ENCODE measurements at regions not wholly inside any gene's neighbourhood (a gene's known extent, or its start where the extent isn't known, plus 50 kb on each side); places are given as distances from the start of the nearest gene placed in this dataset.

DNA sequence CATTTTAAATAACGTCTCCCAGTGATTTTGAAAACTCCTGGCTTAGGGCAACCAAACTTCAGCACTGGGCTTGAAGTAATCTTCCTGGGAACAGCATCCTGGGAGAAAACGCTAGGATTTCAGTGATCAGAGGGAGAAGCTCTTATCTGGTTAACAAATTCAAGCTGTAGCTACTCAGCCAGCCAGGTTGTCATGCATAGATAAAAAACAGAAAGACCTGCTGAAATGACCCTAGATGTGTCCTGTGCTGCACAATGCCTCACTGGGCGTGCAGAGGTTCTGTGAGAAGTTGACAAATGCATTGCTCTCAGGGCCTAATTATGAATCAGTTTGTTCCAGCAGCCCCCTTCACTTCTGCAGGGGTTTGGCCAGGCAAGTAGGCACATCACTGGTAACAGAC is 68.9 kb upstream of the CHCHD3 start:
- TF ChIP-seq, protein P1, sequence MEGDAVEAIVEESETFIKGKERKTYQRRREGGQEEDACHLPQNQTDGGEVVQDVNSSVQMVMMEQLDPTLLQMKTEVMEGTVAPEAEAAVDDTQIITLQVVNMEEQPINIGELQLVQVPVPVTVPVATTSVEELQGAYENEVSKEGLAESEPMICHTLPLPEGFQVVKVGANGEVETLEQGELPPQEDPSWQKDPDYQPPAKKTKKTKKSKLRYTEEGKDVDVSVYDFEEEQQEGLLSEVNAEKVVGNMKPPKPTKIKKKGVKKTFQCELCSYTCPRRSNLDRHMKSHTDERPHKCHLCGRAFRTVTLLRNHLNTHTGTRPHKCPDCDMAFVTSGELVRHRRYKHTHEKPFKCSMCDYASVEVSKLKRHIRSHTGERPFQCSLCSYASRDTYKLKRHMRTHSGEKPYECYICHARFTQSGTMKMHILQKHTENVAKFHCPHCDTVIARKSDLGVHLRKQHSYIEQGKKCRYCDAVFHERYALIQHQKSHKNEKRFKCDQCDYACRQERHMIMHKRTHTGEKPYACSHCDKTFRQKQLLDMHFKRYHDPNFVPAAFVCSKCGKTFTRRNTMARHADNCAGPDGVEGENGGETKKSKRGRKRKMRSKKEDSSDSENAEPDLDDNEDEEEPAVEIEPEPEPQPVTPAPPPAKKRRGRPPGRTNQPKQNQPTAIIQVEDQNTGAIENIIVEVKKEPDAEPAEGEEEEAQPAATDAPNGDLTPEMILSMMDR (IDR thresholded peaks at IDR 0.05; ENCODE audit: control extremely low read depth, extremely low read depth, low read depth, missing control alignments) = no peak
- ChIA-PET CTCF (no interaction called here), POLR2A (no interaction called here)
- no peak for DNase-seq (ENCODE audit: extremely low spot score)

DNA sequence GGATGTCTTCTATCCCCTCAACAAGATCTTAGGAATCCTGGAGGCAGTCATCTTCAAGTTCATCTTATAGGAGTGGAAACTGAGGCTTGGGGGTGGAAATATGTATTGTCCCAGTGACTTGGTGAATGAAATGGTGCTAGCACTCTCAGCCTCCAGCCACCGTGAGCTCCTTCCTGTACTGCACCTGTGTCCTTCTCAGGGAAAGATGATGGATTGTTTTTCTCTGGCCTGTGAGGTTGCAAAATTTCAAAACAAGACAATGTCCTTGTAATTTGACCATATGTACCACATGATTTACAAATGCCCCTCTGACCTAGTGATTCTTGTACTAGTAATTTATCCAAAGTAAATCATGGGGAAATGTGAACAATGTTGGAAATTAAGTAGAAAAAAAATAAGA is 71.0 kb upstream of the CHCHD3 start:
- TF ChIP-seq, protein P1 (IDR thresholded peaks at IDR 0.05; ENCODE audit: control extremely low read depth, extremely low read depth, low read depth, missing control alignments) = no peak
- CTCF ChIA-PET = no interaction called here
- POLR2A ChIA-PET = no interaction called here
- no peak for DNase-seq (ENCODE audit: extremely low spot score)

DNA sequence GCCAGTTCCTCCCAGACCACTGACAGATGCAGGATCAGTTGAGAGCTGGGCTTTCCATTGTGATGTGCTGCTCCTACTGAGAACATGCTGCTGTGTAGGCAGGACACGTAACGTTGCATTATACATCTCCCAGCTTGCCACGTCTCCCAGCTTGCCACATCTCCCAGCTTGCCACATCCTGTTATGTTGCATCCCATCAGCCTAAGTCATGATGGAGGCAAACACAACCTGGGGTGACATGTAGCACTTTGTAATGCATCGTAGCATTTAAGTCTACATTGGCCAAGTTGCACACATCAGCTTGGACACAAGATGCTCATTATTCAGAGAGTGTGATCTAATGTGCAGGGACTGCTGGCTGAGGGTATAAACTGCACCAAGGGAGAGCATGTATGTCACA is 73.3 kb upstream of the CHCHD3 start:
- ChIA-PET POLR2A (no interaction called here), CTCF (interaction anchor here (0.7 kb wide), 1 partner anchor 46 kb away, joined by 3 read pairs; no protein-coding TSS in a partner anchor)
- DNase-seq (ENCODE audit: extremely low spot score) = no peak
- TF ChIP-seq, protein P1 (IDR thresholded peaks at IDR 0.05; ENCODE audit: control extremely low read depth, extremely low read depth, low read depth, missing control alignments) = no peak

DNA sequence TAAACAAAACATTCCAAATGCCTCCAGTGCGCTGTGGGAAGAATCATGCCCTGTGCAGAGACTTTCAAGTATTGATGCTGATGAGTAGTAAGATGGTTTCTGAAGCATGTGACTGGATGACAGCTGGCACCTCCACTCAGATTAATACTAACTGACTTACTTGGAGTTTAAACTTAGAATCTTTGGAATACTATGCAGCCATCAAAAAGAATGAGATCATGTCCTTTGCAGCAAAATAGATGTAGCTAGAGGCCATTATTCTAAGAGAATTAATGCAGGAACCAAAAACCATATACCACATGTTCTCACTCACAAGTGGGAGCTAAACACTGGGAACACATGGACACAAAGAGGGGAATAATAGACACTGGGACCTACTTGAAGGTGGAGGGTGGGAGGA is 73.8 kb upstream of the CHCHD3 start:
- no peak for DNase-seq (ENCODE audit: extremely low spot score)
- TF ChIP-seq, protein P1 (IDR thresholded peaks at IDR 0.05; ENCODE audit: control extremely low read depth, extremely low read depth, low read depth, missing control alignments) = no peak
- ChIA-PET CTCF (no interaction called here), POLR2A (no interaction called here)

DNA sequence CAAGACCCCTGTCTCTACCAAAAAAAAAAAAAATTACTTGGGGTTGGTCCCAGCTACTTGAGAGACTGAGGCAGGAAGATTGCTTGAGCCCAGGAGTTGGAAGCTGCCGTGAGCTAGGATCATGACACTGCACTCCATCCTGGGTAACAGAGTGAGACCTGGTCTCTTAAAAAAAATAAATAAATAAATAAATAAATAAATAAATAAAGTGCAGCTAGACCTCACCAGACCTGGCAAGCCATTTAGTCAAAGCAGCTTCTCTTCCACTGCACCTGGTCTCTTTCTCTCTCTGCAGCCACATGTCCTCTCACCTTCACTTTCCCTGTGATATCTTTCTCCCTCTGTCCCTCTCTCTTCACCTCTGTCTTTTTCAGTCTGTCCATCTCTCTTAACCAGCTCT is 75.2 kb upstream of the CHCHD3 start:
- DNase-seq (ENCODE audit: extremely low spot score) = no peak
- TF ChIP-seq, protein P1 (IDR thresholded peaks at IDR 0.05; ENCODE audit: control extremely low read depth, extremely low read depth, low read depth, missing control alignments) = no peak
- POLR2A ChIA-PET = no interaction called here
- CTCF ChIA-PET = interaction anchor here (1.0 to 1.1 kb wide), 2 partner anchors 18 to 31 kb away, joined by 3 to 4 read pairs; no protein-coding TSS in a partner anchor

DNA sequence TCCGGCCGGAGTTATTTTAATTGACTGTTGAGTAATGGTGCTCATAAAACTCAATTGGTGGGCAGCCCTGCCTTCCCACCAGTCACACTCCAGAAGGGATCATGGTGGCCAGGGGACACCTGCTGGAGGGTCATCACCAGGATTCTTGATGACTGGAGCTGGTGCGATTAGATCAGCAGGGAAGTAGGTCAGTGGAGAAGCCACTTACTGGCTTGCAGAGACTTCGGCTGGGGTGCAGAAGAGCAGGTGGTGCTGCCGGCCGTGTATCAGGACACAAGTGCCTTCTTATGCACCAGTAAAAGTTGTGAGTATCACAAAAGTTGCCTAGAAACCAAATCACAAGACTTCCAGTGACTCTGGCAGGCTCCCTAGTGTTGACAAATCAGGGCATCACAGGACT is 82.6 kb upstream of the CHCHD3 start:
- TF ChIP-seq, protein P1 (IDR thresholded peaks at IDR 0.05; ENCODE audit: control extremely low read depth, extremely low read depth, low read depth, missing control alignments) = peak; percentile 6
- ChIA-PET POLR2A (no interaction called here), CTCF (no interaction called here)
- no peak for DNase-seq (ENCODE audit: extremely low spot score)

DNA sequence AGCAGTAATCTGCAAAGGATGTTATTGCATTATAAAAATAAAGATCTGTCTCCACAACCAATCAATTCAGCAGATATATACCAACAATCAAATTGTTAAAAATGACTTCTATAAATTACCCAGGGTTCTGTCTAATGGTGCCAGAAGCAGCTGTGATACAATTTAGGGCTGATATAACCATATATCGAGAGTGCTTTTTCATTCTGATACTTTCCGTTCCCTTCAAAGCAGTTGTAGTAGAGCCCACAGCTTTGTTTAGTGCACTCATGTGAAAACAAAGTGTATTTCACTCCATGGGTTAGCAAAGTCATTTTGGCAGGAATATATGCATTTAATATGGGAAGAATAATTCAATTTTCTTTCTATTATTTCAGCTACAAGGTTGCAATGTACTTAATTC is 83.1 kb upstream of the CHCHD3 start:
- TF ChIP-seq, protein P1 (IDR thresholded peaks at IDR 0.05; ENCODE audit: control extremely low read depth, extremely low read depth, low read depth, missing control alignments) = no peak
- CTCF ChIA-PET = no interaction called here
- POLR2A ChIA-PET = no interaction called here
- no peak for DNase-seq (ENCODE audit: extremely low spot score)
